GM21723 (cell line): ENCODE measurements at regions not wholly inside any gene's neighbourhood (a gene's known extent, or its start where the extent isn't known, plus 50 kb on each side); places are given as distances from the start of the nearest gene placed in this dataset.

Experiments used
- ATAC-seq: cut with Tn5 transposase; IDR thresholded peaks from one replicate; pipeline ENCODE4 v1.9.1; 2021; ENCODE audit warnings: mild to moderate bottlenecking, moderate library complexity; ENCODE audit not compliant: unreplicated experiment

- no peak for ATAC-seq
Measured at GRCh38 chr6:18748314-18748713, 361.2 kb downstream of the RNF144B start.

GRCh38 chr6:18752278-18753068, 365.3 kb downstream of the RNF144B start:
- no peak for ATAC-seq

GRCh38 chr6:18753076-18753475, 365.9 kb downstream of the RNF144B start:
- no peak for ATAC-seq

DNA sequence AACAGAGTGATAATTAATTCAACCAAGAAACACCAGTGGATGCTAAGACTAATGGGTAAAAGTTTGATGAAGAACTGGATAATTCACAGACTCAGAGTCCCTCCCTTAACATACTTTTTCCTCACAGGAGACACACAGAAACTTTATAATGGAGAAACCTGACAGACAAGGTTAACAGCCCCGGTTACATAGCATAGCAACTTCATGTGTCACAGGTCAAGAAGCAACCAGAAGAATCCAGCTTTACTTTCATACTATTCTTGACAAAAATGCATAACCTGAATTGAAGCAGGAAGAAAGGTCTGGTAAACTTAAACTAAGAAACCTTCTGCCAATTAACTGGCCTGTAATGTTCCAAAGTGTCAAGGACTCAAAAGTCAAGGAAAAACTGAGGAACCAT, 375.9 kb downstream of the RNF144B start:
- ATAC-seq = no peak

GRCh38 chr6:18784794-18785193, 397.6 kb downstream of the RNF144B start:
- ATAC-seq = no peak

DNA sequence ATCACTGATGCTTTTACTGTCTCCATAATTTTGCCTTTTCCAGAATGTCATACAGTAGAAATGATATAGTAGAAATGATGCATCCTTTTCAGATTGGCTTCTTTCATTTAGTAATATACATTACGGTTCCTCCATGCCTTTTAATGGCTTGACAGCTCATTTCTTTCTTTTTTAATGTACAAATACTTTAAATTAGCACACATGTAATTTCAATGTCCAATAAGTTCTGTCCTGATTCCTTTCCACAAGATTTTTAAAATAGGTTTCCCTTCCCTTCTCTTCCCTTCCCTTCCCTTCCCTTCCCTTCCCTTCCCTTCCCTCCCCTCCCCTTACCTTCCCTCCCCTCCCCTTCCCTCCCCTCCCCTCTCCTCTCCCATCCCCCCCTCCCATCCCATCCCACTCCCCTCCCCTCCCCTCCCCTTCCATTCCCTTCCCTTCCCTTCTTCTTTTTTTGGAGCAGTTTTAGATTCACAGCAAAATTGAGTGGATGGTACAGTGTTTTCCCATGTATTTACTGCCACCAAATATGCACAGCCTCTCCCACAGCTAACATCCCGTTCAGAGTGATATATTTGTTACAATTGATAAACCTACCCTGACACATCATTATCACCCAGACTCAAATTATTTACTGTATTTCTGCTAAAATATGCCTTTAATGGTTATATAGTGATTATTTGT, 398.8 kb downstream of the RNF144B start:
- no peak for ATAC-seq

DNA sequence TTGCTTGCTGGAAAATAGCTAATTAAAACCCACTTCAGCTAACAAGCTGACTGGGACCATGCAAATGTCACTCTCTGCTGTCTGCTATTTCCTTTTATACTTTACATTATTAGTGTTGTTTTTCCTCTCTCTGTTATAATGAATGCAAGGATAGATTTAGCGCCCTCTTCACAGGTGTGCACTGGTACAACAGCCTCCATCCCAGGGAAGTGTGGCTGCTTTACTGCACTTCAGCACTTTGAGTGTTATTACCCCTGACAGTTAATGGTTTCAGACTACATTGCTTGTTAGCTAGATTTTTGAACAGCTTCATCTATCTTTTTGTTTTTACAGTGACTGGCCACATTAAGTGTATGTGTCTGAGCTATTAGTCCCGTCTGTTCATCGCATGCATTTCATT, 405.7 kb downstream of the RNF144B start:
- ATAC-seq = no peak

- no peak for ATAC-seq
Measured at GRCh38 chr6:18795726-18796125, 408.6 kb downstream of the RNF144B start.

- ATAC-seq = no peak
Measured at GRCh38 chr6:18820725-18821124, 433.6 kb downstream of the RNF144B start.

DNA sequence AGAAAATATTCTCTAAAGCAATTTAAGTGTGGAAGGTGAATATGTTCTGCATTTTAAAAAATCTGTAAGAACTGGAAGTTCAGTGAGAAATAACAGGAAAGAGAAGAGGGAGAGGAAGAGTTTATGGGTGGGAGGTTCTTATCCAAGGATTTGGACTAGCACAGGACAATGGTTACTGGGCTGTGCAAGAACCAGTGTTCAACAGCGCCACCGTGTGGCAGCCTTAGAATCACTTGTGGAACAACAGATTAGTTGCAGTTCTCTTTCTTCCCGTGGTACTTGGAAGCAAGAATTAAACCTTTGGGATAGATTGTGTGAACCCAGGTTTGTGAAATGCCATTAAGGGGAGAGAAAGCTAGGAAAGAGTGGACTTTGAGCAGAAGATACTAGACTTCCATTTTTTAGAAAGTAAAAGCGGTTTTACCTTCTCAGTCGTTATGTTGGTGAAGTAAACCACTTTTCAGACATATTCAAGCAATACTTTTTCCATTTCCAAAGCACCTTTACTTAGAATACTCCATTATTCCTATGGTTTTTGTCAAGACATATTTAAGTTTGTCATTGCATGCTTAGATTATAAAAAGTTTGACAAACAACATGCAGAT, 436.7 kb downstream of the RNF144B start:
- no peak for ATAC-seq

DNA sequence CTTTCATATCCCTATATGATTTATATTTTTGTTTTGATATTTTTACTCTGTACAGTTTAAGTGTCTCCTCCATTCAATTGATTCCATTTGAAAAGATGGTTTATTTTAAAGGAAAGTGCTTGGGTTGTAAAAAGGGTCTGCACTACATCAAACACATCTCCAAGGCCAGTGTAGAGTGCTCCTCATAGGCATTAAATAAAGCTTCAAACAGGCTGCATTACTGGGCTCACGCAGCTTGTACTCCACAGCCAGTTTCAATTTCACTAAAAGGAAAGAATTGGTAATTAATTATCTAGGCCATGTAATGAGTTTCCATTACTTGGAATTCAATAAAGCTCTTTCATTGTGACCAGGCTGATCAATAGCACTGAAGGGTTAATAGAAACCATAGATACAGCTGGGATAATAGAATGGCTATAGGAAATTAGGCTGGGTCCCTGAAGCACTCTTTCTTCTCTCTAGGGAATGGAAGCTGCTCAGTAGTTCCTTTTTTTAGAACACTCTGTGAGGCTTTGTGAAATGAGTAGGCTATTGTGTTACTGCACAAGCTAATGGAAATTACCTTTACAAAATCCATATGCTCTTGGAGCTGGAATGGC, 442.2 kb downstream of the RNF144B start:
- ATAC-seq = no peak

GRCh38 chr6:18835976-18836375, 448.8 kb downstream of the RNF144B start:
- ATAC-seq = no peak

DNA sequence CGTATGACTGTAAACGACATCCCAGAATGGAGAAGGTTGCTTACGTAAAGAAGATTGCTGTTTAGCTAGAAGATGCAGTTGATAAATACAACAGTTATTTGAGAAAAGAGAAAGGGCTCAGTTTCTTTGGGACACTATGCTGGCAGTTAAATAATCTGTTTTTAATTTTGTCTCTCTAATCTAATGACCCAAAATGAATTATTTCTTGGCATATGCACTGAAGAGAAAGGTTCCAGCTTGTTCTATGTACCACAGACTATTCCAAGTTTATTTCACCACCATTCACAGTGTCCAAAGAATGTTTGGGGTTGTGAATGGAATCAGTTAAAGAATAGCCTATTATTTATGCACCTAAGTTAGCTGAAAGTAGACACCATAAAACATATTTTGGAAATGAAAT, 449.9 kb downstream of the RNF144B start:
- no peak for ATAC-seq

- ATAC-seq = no peak
Measured at GRCh38 chr6:18842534-18842933, 455.4 kb downstream of the RNF144B start.

DNA sequence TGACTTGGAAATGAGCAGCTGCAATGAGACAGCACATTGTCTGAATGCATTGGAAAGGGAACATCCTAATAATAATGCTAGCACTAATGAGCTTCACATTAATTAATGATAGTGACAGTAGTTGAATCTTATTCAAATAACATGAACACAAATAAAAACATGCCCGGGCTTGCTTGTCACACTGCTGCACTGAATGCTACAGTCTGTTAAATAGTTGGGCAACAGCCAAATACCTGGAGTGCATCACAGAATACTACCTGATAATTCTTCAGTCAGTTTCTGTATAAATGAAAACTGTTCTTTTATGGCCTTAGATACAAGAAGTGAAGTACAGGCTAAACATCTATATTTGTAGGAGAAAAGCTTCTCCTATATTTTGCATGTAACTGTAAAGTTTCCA, 458.7 kb downstream of the RNF144B start:
- no peak for ATAC-seq

GRCh38 chr6:18846327-18846726, 459.2 kb downstream of the RNF144B start:
- ATAC-seq = no peak

DNA sequence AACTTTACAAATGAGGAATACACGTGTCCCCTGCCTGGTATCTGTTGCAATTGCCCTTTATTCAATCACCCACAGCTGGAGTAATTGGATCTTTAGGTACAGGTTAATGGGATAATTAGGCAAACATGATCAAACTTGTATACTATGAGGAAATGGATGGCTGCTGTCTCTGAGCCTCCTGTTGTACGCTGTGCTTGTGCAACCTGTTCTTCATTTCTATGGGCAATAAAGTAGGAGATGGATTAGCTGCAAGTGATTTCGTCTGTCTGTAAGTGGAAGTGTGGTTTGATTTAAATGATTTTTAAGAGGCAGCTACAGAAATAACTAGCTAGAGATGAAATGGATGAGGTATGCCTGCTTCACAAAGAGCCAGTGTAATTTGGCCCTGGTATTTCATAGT, 474.1 kb downstream of the RNF144B start:
- no peak for ATAC-seq

- no peak for ATAC-seq
Measured at GRCh38 chr6:18883268-18883667, 496.1 kb downstream of the RNF144B start.

GRCh38 chr6:18883851-18884250, 496.7 kb downstream of the RNF144B start:
- ATAC-seq = no peak

GRCh38 chr6:18893540-18894269, 506.6 kb downstream of the RNF144B start:
- ATAC-seq = no peak

DNA sequence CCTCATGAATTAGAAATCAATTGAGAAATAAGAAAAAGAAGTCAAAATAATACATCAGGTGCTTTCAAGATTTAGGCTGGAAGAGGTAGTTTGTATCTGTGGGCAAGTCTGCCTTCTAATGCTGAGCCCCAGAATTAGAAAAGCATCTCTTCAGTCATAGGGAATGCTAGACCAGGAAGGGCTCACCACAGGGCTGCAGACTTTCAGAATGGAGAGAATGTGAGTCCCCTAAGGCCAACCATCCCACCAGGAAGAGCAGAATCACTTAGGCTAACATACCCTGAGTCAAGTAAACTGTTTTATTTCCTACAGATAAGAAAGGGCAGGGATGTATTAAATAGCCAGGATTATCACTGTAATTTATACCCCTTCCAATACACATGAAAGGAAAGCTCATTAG, 510.2 kb downstream of the RNF144B start:
- ATAC-seq = no peak
